ENCODE measurements at regions not wholly inside any gene's neighbourhood (a gene's known extent, or its start where the extent isn't known, plus 50 kb on each side); places are given as distances from the start of the nearest gene placed in this dataset.
"Not testable (repeated sequence)": the region's sequence is repeated elsewhere in the genome, so short reads cannot be mapped to it uniquely, and the experiment has no call there.

- no peak for DNase-seq (ENCODE audit: low read depth in 3 of 3)
Observed at GRCh38 chr12:20126601-20127000, 241.7 kb upstream of the PDE3A start.

- no peak for DNase-seq (ENCODE audit: low read depth in 3 of 3)
Observed at GRCh38 chr12:20127413-20127812, 240.9 kb upstream of the PDE3A start.

GRCh38 chr12:20128928-20129327 lies 239.4 kb upstream of the PDE3A start:
- no peak for DNase-seq (ENCODE audit: low read depth in 3 of 3)

GRCh38 chr12:20132818-20133217 lies 235.5 kb upstream of the PDE3A start:
- DNase-seq (ENCODE audit: low read depth in 3 of 3): no peak

GRCh38 chr12:20134652-20135051 lies 233.7 kb upstream of the PDE3A start:
- DNase-seq (ENCODE audit: low read depth in 3 of 3): no peak

GRCh38 chr12:20140751-20141150 lies 227.6 kb upstream of the PDE3A start:
- DNase-seq (ENCODE audit: low read depth in 3 of 3): no peak

GRCh38 chr12:20142316-20142715 lies 226.0 kb upstream of the PDE3A start:
- DNase-seq (ENCODE audit: low read depth in 3 of 3): no peak

GRCh38 chr12:20142956-20143355 lies 225.4 kb upstream of the PDE3A start:
- no peak for DNase-seq (ENCODE audit: low read depth in 3 of 3)

GRCh38 chr12:20144341-20144740 lies 224.0 kb upstream of the PDE3A start:
- no peak for DNase-seq (ENCODE audit: low read depth in 3 of 3)

- no peak for DNase-seq (ENCODE audit: low read depth in 3 of 3)
Observed at GRCh38 chr12:20148241-20148640, 220.1 kb upstream of the PDE3A start.

GRCh38 chr12:20150835-20151422 lies 217.4 kb upstream of the PDE3A start:
- DNase-seq (ENCODE audit: low read depth in 3 of 3): no peak

- no peak for DNase-seq (ENCODE audit: low read depth in 3 of 3)
Observed at GRCh38 chr12:20154052-20154451, 214.3 kb upstream of the PDE3A start.

- DNase-seq (ENCODE audit: low read depth in 3 of 3): no peak
Observed at GRCh38 chr12:20155374-20155773, 213.0 kb upstream of the PDE3A start.

- DNase-seq (ENCODE audit: low read depth in 3 of 3): not testable (repeated sequence)
Observed at GRCh38 chr12:20160899-20161298, 207.4 kb upstream of the PDE3A start.

- DNase-seq (ENCODE audit: low read depth in 3 of 3): no peak
Observed at GRCh38 chr12:20174528-20175175, 193.7 kb upstream of the PDE3A start.

GRCh38 chr12:20175704-20176388 lies 192.5 kb upstream of the PDE3A start:
- no peak for DNase-seq (ENCODE audit: low read depth in 3 of 3)

- no peak for DNase-seq (ENCODE audit: low read depth in 3 of 3)
Observed at GRCh38 chr12:20181416-20182180, 186.7 kb upstream of the PDE3A start.

GRCh38 chr12:20183563-20183962 lies 184.8 kb upstream of the PDE3A start:
- DNase-seq (ENCODE audit: low read depth in 3 of 3): no peak

GRCh38 chr12:20184514-20184913 lies 183.8 kb upstream of the PDE3A start:
- DNase-seq (ENCODE audit: low read depth in 3 of 3): no peak

- DNase-seq (ENCODE audit: low read depth in 3 of 3): no peak
Observed at GRCh38 chr12:20187456-20187855, 180.9 kb upstream of the PDE3A start.

GRCh38 chr12:20188930-20189653 lies 179.2 kb upstream of the PDE3A start:
- DNase-seq (ENCODE audit: low read depth in 3 of 3): no peak

- no peak for DNase-seq (ENCODE audit: low read depth in 3 of 3)
Observed at GRCh38 chr12:20189767-20190166, 178.6 kb upstream of the PDE3A start.

Data from stimulated activated CD4-positive, alpha-beta T cell treated with anti-CD3 and anti-CD28 coated beads, TNF-alpha, amount 100 ng/mL, for 48 hours (primary cell).